Stomach (tissue), 4 donors: ENCODE measurements at regions not wholly inside any gene's neighbourhood (a gene's known extent, or its start where the extent isn't known, plus 50 kb on each side); places are given as distances from the start of the nearest gene placed in this dataset.

Experiments
- EP300 ChIP-seq: sonication (generic); formaldehyde crosslinking; IDR thresholded peaks from one replicate; pipeline ENCODE4 v1.6.1; 2017; ENCODE audit warnings: antibody characterized with exemption
- POLR2A ChIP-seq, 4 donors: fragments of 450-650 bp; IDR thresholded peaks; one replicate each; pipeline ENCODE4 v1.6.1; 2016; ENCODE audit warnings: antibody characterized with exemption in 4 of 4, control low read depth in 2 of 4, mild to moderate bottlenecking in 1 of 4, moderate library complexity in 1 of 4
- POLR2AphosphoS5 ChIP-seq, 3 donors: sonication (generic); formaldehyde crosslinking; IDR thresholded peaks; one replicate each; pipeline ENCODE4 v1.6.1; 2016; ENCODE audit warnings: antibody characterized with exemption in 3 of 3
- TF ChIP-seq, protein P1 (sequence below), 7 experiments: fragments of 450-650 bp in 4 of 7; fragments of 200-600 bp in 3 of 7; sonication (generic) in 3 of 7; IDR thresholded peaks; one replicate each; pipeline ENCODE4 v1.5.1; 2016 to 2019; ENCODE audit warnings: antibody characterized with exemption in 7 of 7, control low read depth in 2 of 7, mild to moderate bottlenecking in 1 of 7

DNA sequence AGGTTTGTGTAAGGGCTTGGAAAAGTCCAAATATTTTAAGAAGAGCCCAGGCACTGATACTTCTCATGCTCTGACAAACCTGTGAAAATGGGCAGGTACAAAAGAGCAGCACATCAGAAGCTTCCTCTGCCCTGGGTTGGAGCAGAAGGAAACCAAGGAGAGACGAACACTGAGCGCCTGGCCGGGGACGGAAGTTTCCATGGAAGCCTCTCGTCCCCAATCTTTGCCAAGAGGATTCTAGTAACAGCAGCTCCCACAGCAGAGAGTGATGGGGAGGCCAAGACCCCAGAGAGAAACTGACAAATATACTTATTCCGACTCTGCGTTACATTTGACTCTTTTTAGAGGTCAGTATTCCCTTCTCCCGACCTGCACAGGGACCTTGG, 268.5 kb downstream of the C16orf95 start:
- TF ChIP-seq, protein P1, sequence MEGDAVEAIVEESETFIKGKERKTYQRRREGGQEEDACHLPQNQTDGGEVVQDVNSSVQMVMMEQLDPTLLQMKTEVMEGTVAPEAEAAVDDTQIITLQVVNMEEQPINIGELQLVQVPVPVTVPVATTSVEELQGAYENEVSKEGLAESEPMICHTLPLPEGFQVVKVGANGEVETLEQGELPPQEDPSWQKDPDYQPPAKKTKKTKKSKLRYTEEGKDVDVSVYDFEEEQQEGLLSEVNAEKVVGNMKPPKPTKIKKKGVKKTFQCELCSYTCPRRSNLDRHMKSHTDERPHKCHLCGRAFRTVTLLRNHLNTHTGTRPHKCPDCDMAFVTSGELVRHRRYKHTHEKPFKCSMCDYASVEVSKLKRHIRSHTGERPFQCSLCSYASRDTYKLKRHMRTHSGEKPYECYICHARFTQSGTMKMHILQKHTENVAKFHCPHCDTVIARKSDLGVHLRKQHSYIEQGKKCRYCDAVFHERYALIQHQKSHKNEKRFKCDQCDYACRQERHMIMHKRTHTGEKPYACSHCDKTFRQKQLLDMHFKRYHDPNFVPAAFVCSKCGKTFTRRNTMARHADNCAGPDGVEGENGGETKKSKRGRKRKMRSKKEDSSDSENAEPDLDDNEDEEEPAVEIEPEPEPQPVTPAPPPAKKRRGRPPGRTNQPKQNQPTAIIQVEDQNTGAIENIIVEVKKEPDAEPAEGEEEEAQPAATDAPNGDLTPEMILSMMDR (IDR thresholded peaks at IDR 0.05): no peak
- TF ChIP-seq EP300 (no peak), POLR2A (IDR thresholded peaks at IDR 0.05) (no peak), POLR2AphosphoS5 (IDR thresholded peaks at IDR 0.05) (no peak)
